ENCODE measurements at regions not wholly inside any gene's neighbourhood (a gene's known extent, or its start where the extent isn't known, plus 50 kb on each side); places are given as distances from the start of the nearest gene placed in this dataset.
"Not testable (repeated sequence)": the region's sequence is repeated elsewhere in the genome, so short reads cannot be mapped to it uniquely, and the experiment has no call there.

GRCh38 chr7:124113045-124113444 lies 80.2 kb upstream of the TMEM229A start:
- DNase-seq: no peak
- TF ChIP-seq CTCF (IDR thresholded peaks at IDR 0.05): no peak
- Histone ChIP-seq H3K9me3 (no peaks in the 10 kb centered on the region), H3K4me1 (no peaks in the 10 kb centered on the region), H3K36me3 (no peaks in the 10 kb centered on the region), H3K27ac (no peak overlapping the region), H3K4me3 (no peak overlapping the region), H3K27me3 (no peaks in the 10 kb centered on the region)
- intact Hi-C loops (cut with DNase I; ENCODE audit: low total_unique reads): no loop called here

GRCh38 chr7:124106575-124106974 lies 73.7 kb upstream of the TMEM229A start:
- H3K27ac ChIP-seq: no peak overlapping the region
- H3K27me3 ChIP-seq: no peaks in the 10 kb centered on the region
- no peak overlapping the region for H3K4me3 ChIP-seq
- no peak for DNase-seq
- H3K4me1 ChIP-seq: no peaks in the 10 kb centered on the region
- H3K9me3 ChIP-seq: peaks cover 0 to 6% (median 0%) of the 10 kb centered on the region in 3 donors
- intact Hi-C loops (cut with DNase I; ENCODE audit: low total_unique reads): no loop called here
- no peak for TF ChIP-seq CTCF (IDR thresholded peaks at IDR 0.05)
- no peaks in the 10 kb centered on the region for H3K36me3 ChIP-seq

GRCh38 chr7:124101173-124101768 lies 68.4 kb upstream of the TMEM229A start:
- Histone ChIP-seq H3K27ac (no peak overlapping the region), H3K9me3 (peaks cover 0 to 6% (median 0%) of the 10 kb centered on the region in 3 donors), H3K4me1 (no peaks in the 10 kb centered on the region), H3K27me3 (no peaks in the 10 kb centered on the region), H3K4me3 (no peak overlapping the region), H3K36me3 (no peaks in the 10 kb centered on the region)
- no peak for DNase-seq
- intact Hi-C loops (cut with DNase I; ENCODE audit: low total_unique reads): no loop called here
- TF ChIP-seq CTCF (IDR thresholded peaks at IDR 0.05): no peak

GRCh38 chr7:124100190-124100589 lies 67.3 kb upstream of the TMEM229A start:
- intact Hi-C loops (cut with DNase I; ENCODE audit: low total_unique reads): no loop called here
- no peak for TF ChIP-seq CTCF (IDR thresholded peaks at IDR 0.05)
- no peaks in the 10 kb centered on the region for H3K4me1 ChIP-seq
- H3K27ac ChIP-seq: no peak overlapping the region
- H3K27me3 ChIP-seq: no peaks in the 10 kb centered on the region
- H3K9me3 ChIP-seq: peaks cover 0 to 6% (median 0%) of the 10 kb centered on the region in 3 donors
- H3K36me3 ChIP-seq: no peaks in the 10 kb centered on the region
- no peak for DNase-seq
- no peak overlapping the region for H3K4me3 ChIP-seq

- intact Hi-C loops (cut with DNase I; ENCODE audit: low total_unique reads); H3K36me3 ChIP-seq; DNase-seq; H3K4me3 ChIP-seq; H3K27me3 ChIP-seq; H3K4me1 ChIP-seq; H3K9me3 ChIP-seq; H3K27ac ChIP-seq: not testable (repeated sequence)
Measured at GRCh38 chr7:124099585-124099984, 66.7 kb upstream of the TMEM229A start.

- intact Hi-C loops (cut with DNase I; ENCODE audit: low total_unique reads): no loop called here
- DNase-seq: no peak
- Histone ChIP-seq H3K4me1 (no peaks in the 10 kb centered on the region), H3K27me3 (no peaks in the 10 kb centered on the region), H3K9me3 (no peaks in the 10 kb centered on the region), H3K4me3 (no peak overlapping the region), H3K27ac (no peak overlapping the region), H3K36me3 (no peaks in the 10 kb centered on the region)
- TF ChIP-seq CTCF (IDR thresholded peaks at IDR 0.05): no peak
Measured at GRCh38 chr7:124089621-124090020, 56.8 kb upstream of the TMEM229A start.
